ENCODE measurements at regions not wholly inside any gene's neighbourhood (a gene's known extent, or its start where the extent isn't known, plus 50 kb on each side); places are given as distances from the start of the nearest gene placed in this dataset.

GRCh38 chr6:133099573-133099972 lies 141.6 kb upstream of the EYA4 start (continued):
- TF ChIP-seq EP300 (IDR thresholded peaks at IDR 0.05; ENCODE audit: borderline replicate concordance in 1 of 2, low read depth in 1 of 2, low read length in 1 of 2) (peak; percentile 75 to 91), FOXJ3 (CRISPR knock-in tag; IDR thresholded peaks at IDR 0.05) (no peak), MXI1 (IDR thresholded peaks at IDR 0.05; ENCODE audit: low read depth, low read length) (no peak), REST (IDR thresholded peaks at IDR 0.05; ENCODE audit: low read depth, low read length) (no peak)

GRCh38 chr6:133100865-133101264 lies 140.3 kb upstream of the EYA4 start:
- Histone ChIP-seq H3K4me1 (ENCODE audit: control insufficient read depth in 1 of 2, insufficient read depth in 2 of 2, low read depth in 1 of 2, low read length in 1 of 2) (peaks cover 0 to 19% of the 10 kb centered on the region in 2 experiments; a peak in 2 of 4 replicates), H3K4me3 (ENCODE audit: low read depth in 2 of 2, low read length in 1 of 2) (no peak overlapping the region), H3K79me2 (ENCODE audit: insufficient read depth) (no peaks in the 10 kb centered on the region), H3K9me2 (no peaks in the 10 kb centered on the region), H3F3A (replicated peaks; ENCODE audit: insufficient read depth) (no peaks in the 10 kb centered on the region), H3K4me2 (no peak overlapping the region), H3K27me3 (ENCODE audit: insufficient read depth) (no peaks in the 10 kb centered on the region), H4K20me1 (ENCODE audit: insufficient read depth) (no peaks in the 10 kb centered on the region), H2AFZ (ENCODE audit: low read depth) (no peak overlapping the region), H3K36me3 (replicated peaks in 1 of 2; ENCODE audit: control insufficient read depth in 1 of 2, insufficient read depth in 2 of 2, low read length in 1 of 2) (no peaks in the 10 kb centered on the region), H3K27ac (ENCODE audit: low read depth in 2 of 2, low read length in 1 of 2) (0 out of 4 replicates have a peak overlapping the region, but pooled peaks of 1 of the 2 experiments have one; percentile 37), H3K9ac (no peak overlapping the region), H3K9me3 (no peaks in the 10 kb centered on the region)
- ChIA-PET CTCF (interaction anchor here (1.0 kb wide), 1 partner anchor 23 kb away, joined by 3 read pairs; no protein-coding TSS in a partner anchor), POLR2A (no interaction called here)
- TF ChIP-seq EP300 (IDR thresholded peaks at IDR 0.05; ENCODE audit: borderline replicate concordance in 1 of 2, low read depth in 1 of 2, low read length in 1 of 2) (no peak), RFX5 (IDR thresholded peaks at IDR 0.05; ENCODE audit: low read length) (no peak), TEAD4 (IDR thresholded peaks at IDR 0.05; ENCODE audit: borderline replicate concordance, insufficient read depth) (no peak), USF1 (IDR thresholded peaks at IDR 0.05; ENCODE audit: borderline replicate concordance, low read depth) (no peak), SMC3 (IDR thresholded peaks at IDR 0.05; ENCODE audit: low read depth, low read length) (no peak), RXRA (IDR thresholded peaks at IDR 0.05; ENCODE audit: borderline replicate concordance, low read depth) (no peak), FOXM1 (IDR thresholded peaks at IDR 0.05; ENCODE audit: low read depth) (no peak), GABPA (IDR thresholded peaks at IDR 0.05; ENCODE audit: low read depth) (no peak), IRF3 (IDR thresholded peaks at IDR 0.05; ENCODE audit: low read depth, low read length) (no peak), GATA2 (CRISPR knock-in tag; IDR thresholded peaks at IDR 0.05) (no peak), JUND (IDR thresholded peaks at IDR 0.05) (no peak), MAX (IDR thresholded peaks at IDR 0.05; ENCODE audit: low read depth) (no peak), CHD2 (IDR thresholded peaks at IDR 0.05; ENCODE audit: low read length, partially characterized antibody) (no peak), USF2 (IDR thresholded peaks at IDR 0.05; ENCODE audit: borderline replicate concordance, low read depth, low read length) (no peak), REST (IDR thresholded peaks at IDR 0.05; ENCODE audit: low read depth, low read length) (no peak)
- WGBS (ENCODE audit: low lambda C conversion rate) = 89% methylated on average over 3 of the region's 3 CpGs
- DNase-seq = no peak

All from SK-N-SH (cell line).